Mesendoderm (in vitro differentiated cells): ENCODE measurements at regions not wholly inside any gene's neighbourhood (a gene's known extent, or its start where the extent isn't known, plus 50 kb on each side); places are given as distances from the start of the nearest gene placed in this dataset.

Experiments used
- DNase-seq: peaks from one replicate; pipeline ENCODE4 v3.0.0; 2013
- H2AK5ac ChIP-seq: 2 replicates; pipeline ENCODE4 v1.6.1; 2013; ENCODE audit warnings: low read length, inconsistent platforms
- H2BK120ac ChIP-seq: 2 replicates; pipeline ENCODE4 v1.6.1; 2013; ENCODE audit warnings: low read depth, mild to moderate bottlenecking, low read length, moderate library complexity, mixed read lengths
- H2BK15ac ChIP-seq: replicated peaks from 2 replicates; pipeline ENCODE4 v1.6.1; 2013; ENCODE audit warnings: low read depth, mild to moderate bottlenecking, moderate library complexity
- H2BK5ac ChIP-seq: 2 replicates; pipeline ENCODE4 v1.6.1; 2013; ENCODE audit warnings: low read length, inconsistent platforms
- H3K18ac ChIP-seq: 2 replicates; pipeline ENCODE4 v1.6.1; 2013; ENCODE audit warnings: mild to moderate bottlenecking, low read length, mixed read lengths
- H3K23ac ChIP-seq: one replicate; pipeline ENCODE4 v1.6.1; 2013; ENCODE audit warnings: low read length
- H3K27ac ChIP-seq: 2 replicates; pipeline ENCODE4 v1.5.1; 2013; ENCODE audit warnings: low read depth, mild to moderate bottlenecking, inconsistent platforms, low read length, moderate library complexity
- H3K27me3 ChIP-seq: 2 replicates; pipeline ENCODE4 v1.6.1; 2013; ENCODE audit warnings: low read length, control low read depth, mild to moderate bottlenecking, inconsistent platforms; ENCODE audit not compliant: insufficient read depth, poor library complexity
- H3K36me3 ChIP-seq: 2 replicates; pipeline ENCODE4 v1.6.1; 2013; ENCODE audit warnings: low read length, inconsistent platforms; ENCODE audit not compliant: control insufficient read depth, insufficient read depth
- H3K4ac ChIP-seq: one replicate; pipeline ENCODE4 v1.6.1; 2013; ENCODE audit warnings: low read depth, mild to moderate bottlenecking, low read length, moderate library complexity
- H3K4me1 ChIP-seq: 2 replicates; pipeline ENCODE4 v1.6.1; 2013; ENCODE audit warnings: low read depth, low read length, inconsistent platforms; ENCODE audit not compliant: control insufficient read depth
- H3K4me2 ChIP-seq: 2 replicates; pipeline ENCODE4 v1.6.1; 2013; ENCODE audit warnings: low read length
- H3K4me3 ChIP-seq: 2 replicates; pipeline ENCODE4 v1.5.1; 2013; ENCODE audit warnings: mild to moderate bottlenecking, low read length
- H3K56ac ChIP-seq: one replicate; pipeline ENCODE4 v1.6.1; 2013; ENCODE audit warnings: low read length
- H3K79me1 ChIP-seq: 2 replicates; pipeline ENCODE4 v1.6.1; 2013; ENCODE audit warnings: low read length, inconsistent platforms
- H3K79me2 ChIP-seq: 2 replicates; pipeline ENCODE4 v1.6.1; 2013; ENCODE audit warnings: mild to moderate bottlenecking, low read length; ENCODE audit not compliant: control insufficient read depth, insufficient read depth
- H3K9ac ChIP-seq: 2 replicates; pipeline ENCODE4 v1.6.1; 2013; ENCODE audit warnings: low read length, inconsistent platforms
- H4K5ac ChIP-seq: one replicate; pipeline ENCODE4 v1.6.1; 2013; ENCODE audit warnings: low read length
- H4K8ac ChIP-seq: one replicate; pipeline ENCODE4 v1.6.1; 2013; ENCODE audit warnings: low read depth, mild to moderate bottlenecking, control low read depth, low read length, moderate library complexity
- WGBS: extraction: QIAGEN DNeasy Blood & Tissue Kit; methylation state at CpG from one replicate; pipeline ENCODE4 v1.1.7; 2013; ENCODE audit warnings: low lambda C conversion rate, missing lambda C conversion rate; ENCODE audit not compliant: insufficient coverage; ENCODE audit errors: extremely low coverage; 5-methylcytosine and 5-hydroxymethylcytosine counted together

DNA sequence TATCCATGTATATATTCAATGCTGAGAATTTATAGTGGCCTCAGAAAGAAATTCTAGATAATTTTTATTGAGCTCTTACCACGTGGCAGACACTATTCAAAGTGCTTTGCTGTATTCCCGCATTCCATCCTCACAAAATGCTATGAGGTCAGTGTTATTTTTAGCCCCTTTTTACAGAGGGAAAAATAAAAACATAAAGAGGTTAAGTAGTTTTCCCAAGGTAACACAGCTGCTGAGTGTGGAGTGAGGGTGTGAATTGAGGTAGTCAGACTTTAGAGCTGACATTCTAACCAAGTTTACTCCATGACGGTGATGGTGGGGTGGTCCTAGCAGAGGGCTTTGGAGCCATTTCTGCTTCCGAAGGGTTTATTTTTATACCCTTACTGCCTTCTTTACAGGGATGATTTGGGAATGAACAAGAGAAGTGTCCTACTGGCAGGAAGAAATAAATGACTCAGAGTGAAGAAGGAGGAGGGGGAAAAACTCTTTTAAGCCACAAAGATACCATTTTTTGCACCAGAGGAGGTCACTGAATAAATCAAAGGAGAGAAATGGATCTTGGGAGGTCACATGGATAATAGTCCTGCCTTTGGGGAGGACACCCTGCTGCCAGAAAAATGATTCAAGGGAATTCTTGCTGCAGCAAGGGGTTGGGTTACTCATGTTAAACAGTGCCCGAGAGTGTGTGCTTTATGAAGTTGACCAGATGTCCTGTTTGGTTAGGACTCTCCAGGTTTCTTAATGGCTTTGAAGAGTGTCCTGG lies 76.1 kb downstream of the HMHB1 start:
- Histone ChIP-seq H4K8ac (no peak overlapping the region), H3K4me1 (no peaks in the 10 kb centered on the region), H2BK5ac (no peak overlapping the region), H3K79me2 (no peaks in the 10 kb centered on the region), H3K4ac (no peak overlapping the region), H2BK15ac (peak overlapping the region; percentile 61), H3K4me2 (no peak overlapping the region), H4K5ac (no peak overlapping the region), H3K23ac (no peak overlapping the region), H3K9ac (no peak overlapping the region), H2BK120ac (peak overlapping the region; percentile 15), H3K27ac (no peak overlapping the region), H3K27me3 (no peaks in the 10 kb centered on the region), H2AK5ac (no peak overlapping the region), H3K56ac (no peak overlapping the region), H3K36me3 (no peaks in the 10 kb centered on the region), H3K79me1 (no peaks in the 10 kb centered on the region), H3K4me3 (no peak overlapping the region), H3K18ac (no peak overlapping the region)
- DNase-seq = no peak
- no CpG with 5 or more reads among the region's 5 CpGs for WGBS

DNA sequence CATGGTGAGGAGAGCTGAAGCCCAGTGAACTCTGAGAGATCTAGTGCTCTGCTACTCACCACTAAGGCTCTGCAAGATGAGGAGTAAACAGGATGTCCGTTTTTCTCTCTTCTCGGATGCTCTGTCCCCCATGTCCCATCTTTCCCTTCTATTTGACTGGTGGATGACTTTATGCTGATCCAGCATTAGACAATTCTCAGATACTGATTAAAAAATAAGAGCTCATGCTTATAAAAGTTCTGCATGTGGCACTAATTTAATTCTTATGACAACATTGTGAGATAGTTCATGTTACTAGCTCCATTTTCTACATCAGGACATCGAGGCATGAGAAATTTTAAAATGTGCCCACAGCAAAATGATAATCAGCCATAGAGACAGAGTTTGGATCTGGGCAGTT lies 77.0 kb downstream of the HMHB1 start:
- Histone ChIP-seq H3K27me3 (no peaks in the 10 kb centered on the region), H2AK5ac (no peak overlapping the region), H3K4me3 (no peak overlapping the region), H3K4ac (no peak overlapping the region), H3K79me1 (no peaks in the 10 kb centered on the region), H4K5ac (no peak overlapping the region), H2BK5ac (no peak overlapping the region), H2BK15ac (no peak overlapping the region), H2BK120ac (peak overlapping the region; percentile 29), H3K4me2 (no peak overlapping the region), H3K56ac (no peak overlapping the region), H3K23ac (no peak overlapping the region), H3K9ac (no peak overlapping the region), H3K27ac (no peak overlapping the region), H3K36me3 (no peaks in the 10 kb centered on the region), H3K4me1 (no peaks in the 10 kb centered on the region), H4K8ac (no peak overlapping the region), H3K18ac (no peak overlapping the region), H3K79me2 (no peaks in the 10 kb centered on the region)
- DNase-seq = no peak
- WGBS = no CpG with 5 or more reads among the region's 3 CpGs

DNA sequence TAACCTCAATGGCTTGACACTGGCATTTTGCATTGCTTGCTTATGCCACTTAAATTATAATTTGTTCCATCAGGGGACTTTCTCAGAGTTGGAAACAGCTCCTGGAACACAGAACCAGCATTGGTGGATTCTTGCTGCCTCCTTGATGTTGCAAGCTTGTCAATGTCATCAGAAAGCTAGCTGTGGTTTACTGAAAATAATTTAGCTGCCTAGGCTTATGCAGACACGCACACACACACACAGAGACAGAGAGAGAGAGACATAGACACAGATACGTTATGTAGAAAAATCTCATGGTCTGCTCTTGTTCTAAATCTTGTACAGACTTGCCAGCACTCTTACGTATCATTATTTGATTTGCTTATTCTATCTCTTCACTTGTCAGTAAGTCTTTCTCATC lies 78.0 kb downstream of the HMHB1 start:
- no peak for DNase-seq
- Histone ChIP-seq H4K5ac (no peak overlapping the region), H2BK120ac (no peak overlapping the region), H3K23ac (no peak overlapping the region), H3K79me2 (no peaks in the 10 kb centered on the region), H3K56ac (no peak overlapping the region), H3K36me3 (no peaks in the 10 kb centered on the region), H3K79me1 (no peaks in the 10 kb centered on the region), H3K4me3 (no peak overlapping the region), H4K8ac (no peak overlapping the region), H2AK5ac (no peak overlapping the region), H3K27ac (no peak overlapping the region), H3K9ac (no peak overlapping the region), H2BK5ac (no peak overlapping the region), H3K18ac (no peak overlapping the region), H3K4me2 (no peak overlapping the region), H2BK15ac (no peak overlapping the region), H3K27me3 (no peaks in the 10 kb centered on the region), H3K4ac (no peak overlapping the region), H3K4me1 (no peaks in the 10 kb centered on the region)
- no CpG with 5 or more reads among the region's 3 CpGs for WGBS

GRCh38 chr5:143890487-143890886 lies 78.5 kb downstream of the HMHB1 start:
- H2BK5ac ChIP-seq = no peak overlapping the region
- no peak for DNase-seq
- no peaks in the 10 kb centered on the region for H3K4me1 ChIP-seq
- H3K4ac ChIP-seq = no peak overlapping the region
- H3K4me3 ChIP-seq = no peak overlapping the region
- no peak overlapping the region for H2AK5ac ChIP-seq
- H2BK120ac ChIP-seq = peak overlapping the region; percentile 21
- no peak overlapping the region for H3K27ac ChIP-seq
- no peak overlapping the region for H3K4me2 ChIP-seq
- H2BK15ac ChIP-seq = no peak overlapping the region
- no peaks in the 10 kb centered on the region for H3K79me1 ChIP-seq
- H4K8ac ChIP-seq = no peak overlapping the region
- no peak overlapping the region for H4K5ac ChIP-seq
- H3K36me3 ChIP-seq = no peaks in the 10 kb centered on the region
- H3K79me2 ChIP-seq = no peaks in the 10 kb centered on the region
- no peak overlapping the region for H3K9ac ChIP-seq
- WGBS = no CpG with 5 or more reads among the region's 3 CpGs
- H3K18ac ChIP-seq = no peak overlapping the region
- H3K56ac ChIP-seq = no peak overlapping the region
- no peak overlapping the region for H3K23ac ChIP-seq
- H3K27me3 ChIP-seq = no peaks in the 10 kb centered on the region

DNA sequence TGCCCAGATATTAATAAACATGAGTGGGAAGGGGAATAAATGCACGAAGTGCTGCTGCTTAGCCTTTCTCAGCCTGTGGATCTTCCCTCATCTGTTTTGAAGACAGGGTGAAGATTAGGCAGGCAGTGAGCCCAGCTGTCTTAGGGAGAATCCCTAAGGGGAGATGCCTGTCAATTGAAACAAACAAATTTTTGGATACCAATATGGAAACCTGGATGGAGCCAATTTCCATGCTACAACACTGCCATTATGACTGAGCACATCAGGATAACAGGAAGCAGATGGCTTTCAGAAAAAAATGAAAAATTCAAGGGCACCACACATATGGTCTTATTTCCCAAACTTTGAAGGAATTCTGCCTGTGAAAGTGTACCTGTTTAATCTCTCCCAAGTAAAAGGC lies 80.3 kb downstream of the HMHB1 start:
- no peaks in the 10 kb centered on the region for H3K4me1 ChIP-seq
- H2BK5ac ChIP-seq = no peak overlapping the region
- H4K5ac ChIP-seq = no peak overlapping the region
- no peak overlapping the region for H2BK120ac ChIP-seq
- no peaks in the 10 kb centered on the region for H3K27me3 ChIP-seq
- DNase-seq = no peak
- no peak overlapping the region for H3K4me2 ChIP-seq
- no peaks in the 10 kb centered on the region for H3K79me1 ChIP-seq
- no peak overlapping the region for H4K8ac ChIP-seq
- no peak overlapping the region for H3K4me3 ChIP-seq
- H3K23ac ChIP-seq = no peak overlapping the region
- no peaks in the 10 kb centered on the region for H3K36me3 ChIP-seq
- no peak overlapping the region for H2AK5ac ChIP-seq
- no peak overlapping the region for H3K27ac ChIP-seq
- no peak overlapping the region for H3K9ac ChIP-seq
- WGBS = no CpG with 5 or more reads among the region's 1 CpG
- H3K4ac ChIP-seq = no peak overlapping the region
- no peak overlapping the region for H3K18ac ChIP-seq
- H3K56ac ChIP-seq = no peak overlapping the region
- peak overlapping the region; percentile 21 for H2BK15ac ChIP-seq
- no peaks in the 10 kb centered on the region for H3K79me2 ChIP-seq

DNA sequence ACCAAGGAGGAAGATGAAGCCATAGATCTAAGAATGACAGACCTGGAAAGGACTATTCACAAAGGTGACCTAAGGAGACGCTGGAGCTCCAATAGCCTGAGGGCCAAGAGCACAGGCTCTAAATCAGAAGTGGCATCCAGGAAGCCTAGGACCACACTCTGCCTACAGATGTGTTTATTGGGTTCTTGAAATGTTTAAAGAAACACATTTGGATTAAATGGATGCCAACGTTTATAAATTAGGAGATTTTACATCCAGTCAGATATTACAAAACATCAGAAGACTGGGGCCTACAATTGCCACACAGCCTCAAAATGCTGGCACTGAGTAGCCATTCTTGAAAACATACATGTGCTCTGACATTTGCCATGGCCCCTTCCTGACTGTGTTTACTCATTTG lies 80.9 kb downstream of the HMHB1 start:
- H3K4me2 ChIP-seq = no peak overlapping the region
- no CpG with 5 or more reads among the region's 2 CpGs for WGBS

More for the DNA sequence above, 80.9 kb downstream of the HMHB1 start:
- H3K4ac ChIP-seq = no peak overlapping the region
- H3K79me2 ChIP-seq = no peaks in the 10 kb centered on the region
- no peak overlapping the region for H4K8ac ChIP-seq
- H3K27me3 ChIP-seq = no peaks in the 10 kb centered on the region
- H2BK120ac ChIP-seq = no peak overlapping the region
- H3K36me3 ChIP-seq = no peaks in the 10 kb centered on the region
- H2BK15ac ChIP-seq = no peak overlapping the region
- H3K9ac ChIP-seq = no peak overlapping the region
- no peak for DNase-seq
- H3K4me3 ChIP-seq = no peak overlapping the region
- H3K79me1 ChIP-seq = no peaks in the 10 kb centered on the region
- H3K23ac ChIP-seq = no peak overlapping the region
- H3K27ac ChIP-seq = no peak overlapping the region
- no peak overlapping the region for H2AK5ac ChIP-seq
- H3K56ac ChIP-seq = no peak overlapping the region
- no peak overlapping the region for H2BK5ac ChIP-seq
- H3K18ac ChIP-seq = no peak overlapping the region
- H4K5ac ChIP-seq = no peak overlapping the region
- H3K4me1 ChIP-seq = no peaks in the 10 kb centered on the region
